ENCODE measurements at regions not wholly inside any gene's neighbourhood (a gene's known extent, or its start where the extent isn't known, plus 50 kb on each side); places are given as distances from the start of the nearest gene placed in this dataset.

GRCh38 chr2:125445495-125445894 lies 1210.5 kb upstream of the GYPC start:
- POLR2A ChIA-PET: no interaction called here
- in situ Hi-C loops (cut with MboI): no loop called here
- Histone ChIP-seq H3K36me3 (ENCODE audit: control insufficient read depth in 2 of 2, insufficient read depth in 2 of 2, low read length in 1 of 2) (no peaks in the 10 kb centered on the region), H3K4me2 (ENCODE audit: control insufficient read depth, insufficient read depth) (no peak overlapping the region), H3K4me1 (ENCODE audit: control insufficient read depth, insufficient read depth, low read length) (no peaks in the 10 kb centered on the region), H3K27me3 (replicated peaks in 1 of 2; ENCODE audit: control insufficient read depth in 2 of 2, insufficient read depth in 2 of 2, low read length in 1 of 2) (no peaks in the 10 kb centered on the region), H3K9me3 (replicated peaks; ENCODE audit: control insufficient read depth, insufficient read depth, low read length) (no peaks in the 10 kb centered on the region; the same call in 2 of the 3 replicates), H3K9ac (ENCODE audit: control insufficient read depth, insufficient read depth, low read length) (no peak overlapping the region), H3K79me2 (ENCODE audit: control insufficient read depth, insufficient read depth, low read length) (no peaks in the 10 kb centered on the region), H3K4me3 (no peak overlapping the region), H3K27ac (ENCODE audit: control insufficient read depth, insufficient read depth) (no peak overlapping the region), H2AFZ (ENCODE audit: control insufficient read depth, low read depth, low read length) (no peak overlapping the region), H4K20me1 (ENCODE audit: control insufficient read depth, insufficient read depth) (no peaks in the 10 kb centered on the region)
- RAD21 ChIA-PET (ENCODE audit: unreplicated experiment): no interaction called here
- ATAC-seq: no peak
- no peak for FAIRE-seq
- CTCF ChIA-PET: interaction anchor here (1.0 to 2.1 kb wide), 3 partner anchors 10 to 26 kb away, joined by 3 to 5 read pairs (median 3); no protein-coding TSS in a partner anchor
- no peak for DNase-seq (ENCODE audit: low read depth, low spot score)
- intact Hi-C loops (cut with micrococcal nuclease; ENCODE audit: unreplicated experiment): no loop called here
- BruUV-seq (replicated peaks): no TSS peak
- SMC1A ChIA-PET (ENCODE audit: uncharacterized antibody, unreplicated experiment): interaction anchor here (1.2 to 1.8 kb wide), 3 partner anchors 8 to 49 kb away, joined by 3 to 4 read pairs (median 4); no protein-coding TSS in a partner anchor
- TF ChIP-seq SP1 (IDR thresholded peaks at IDR 0.05; ENCODE audit: low read depth, low read length): no peak
- TF ChIP-seq ATF2 (IDR thresholded peaks at IDR 0.05; ENCODE audit: low read length): no peak
- TF ChIP-seq E4F1 (IDR thresholded peaks at IDR 0.05; ENCODE audit: borderline replicate concordance, partially characterized antibody): no peak
- no peak for TF ChIP-seq BCLAF1 (IDR thresholded peaks at IDR 0.05)
- no peak for TF ChIP-seq CBX3 (IDR thresholded peaks at IDR 0.05; ENCODE audit: borderline replicate concordance, low read depth)
- TF ChIP-seq FOXK2 (IDR thresholded peaks at IDR 0.05): no peak
- no peak for TF ChIP-seq RB1 (IDR thresholded peaks at IDR 0.05; ENCODE audit: borderline replicate concordance)
- TF ChIP-seq CHD4 (IDR thresholded peaks at IDR 0.05): no peak
- TF ChIP-seq ZNF622 (IDR thresholded peaks at IDR 0.05): no peak
- no peak for TF ChIP-seq POLR2A (IDR thresholded peaks at IDR 0.05; ENCODE audit: low read depth, low read length)
- no peak for TF ChIP-seq ESRRA (IDR thresholded peaks at IDR 0.05; ENCODE audit: low read length)
- no peak for TF ChIP-seq ZNF592 (IDR thresholded peaks at IDR 0.05)
- TF ChIP-seq CHD2 (IDR thresholded peaks at IDR 0.05; ENCODE audit: borderline replicate concordance, low read depth, low read length): no peak
- TF ChIP-seq SREBF1 (IDR thresholded peaks at IDR 0.05; ENCODE audit: low read length): no peak
- no peak for TF ChIP-seq NFYB (IDR thresholded peaks at IDR 0.05; ENCODE audit: insufficient read depth, low read depth, low read length)
- no peak for TF ChIP-seq TCF12 (IDR thresholded peaks at IDR 0.05; ENCODE audit: low read depth, low read length)

Data from GM12878 (cell line).